Adrenal gland (tissue), 5 donors: ENCODE measurements at regions not wholly inside any gene's neighbourhood (a gene's known extent, or its start where the extent isn't known, plus 50 kb on each side); places are given as distances from the start of the nearest gene placed in this dataset.

Experiments used
- CTCF ChIP-seq, 6 experiments: fragments of 450-650 bp in 4 of 6; fragments of 200-600 bp in 2 of 6; sonication (generic) in 1 of 6; IDR thresholded peaks; 1 replicate in 5 of 6; 2 replicates in 1 of 6; pipeline versions ENCODE4 v1.5.1 to v1.8.0; 2016 to 2021; ENCODE audit warnings: antibody characterized with exemption in 6 of 6, mild to moderate bottlenecking in 2 of 6, moderate library complexity in 1 of 6
- POLR2A ChIP-seq, 2 donors: fragments of 450-650 bp; IDR thresholded peaks; one replicate each; pipeline ENCODE4 v1.6.1; 2017; ENCODE audit warnings: antibody characterized with exemption in 2 of 2, mild to moderate bottlenecking in 2 of 2, moderate library complexity in 1 of 2
- donor health status: DM: no; HTN: no; CAD: no.

GRCh38 chr9:110006657-110007056 is 201.3 kb downstream of the C9orf152 start:
- no peak for TF ChIP-seq CTCF (IDR thresholded peaks at IDR 0.05)
- no peak for TF ChIP-seq POLR2A (IDR thresholded peaks at IDR 0.05)
